ENCODE measurements at regions not wholly inside any gene's neighbourhood (a gene's known extent, or its start where the extent isn't known, plus 50 kb on each side); places are given as distances from the start of the nearest gene placed in this dataset.

GRCh38 chr5:28355831-28356230, 1317.4 kb upstream of the CDH9 start:
- Histone ChIP-seq H3K36me3 (ENCODE audit: control insufficient read depth, insufficient read depth, low read length) (no peaks in the 10 kb centered on the region), H3K4me3 (replicated peaks; ENCODE audit: low read depth, low read length) (no peak overlapping the region), H3K27me3 (replicated peaks; ENCODE audit: control insufficient read depth, insufficient read depth, low read length) (no peaks in the 10 kb centered on the region)
- DNase-seq (ENCODE audit: extremely low read depth, insufficient read length) = no peak
- no peak for TF ChIP-seq CTCF (IDR thresholded peaks at IDR 0.05; ENCODE audit: insufficient read depth, low read length, poor library complexity, severe bottlenecking)

GRCh38 chr5:28346696-28347095, 1308.3 kb upstream of the CDH9 start:
- no peak for TF ChIP-seq CTCF (IDR thresholded peaks at IDR 0.05; ENCODE audit: insufficient read depth, low read length, poor library complexity, severe bottlenecking)
- Histone ChIP-seq H3K27me3 (replicated peaks; ENCODE audit: control insufficient read depth, insufficient read depth, low read length) (no peaks in the 10 kb centered on the region), H3K36me3 (ENCODE audit: control insufficient read depth, insufficient read depth, low read length) (no peaks in the 10 kb centered on the region), H3K4me3 (replicated peaks; ENCODE audit: low read depth, low read length) (no peak overlapping the region)
- no peak for DNase-seq (ENCODE audit: extremely low read depth, insufficient read length)

GRCh38 chr5:28344836-28345433, 1306.5 kb upstream of the CDH9 start:
- H3K36me3 ChIP-seq (ENCODE audit: control insufficient read depth, insufficient read depth, low read length) = no peaks in the 10 kb centered on the region
- H3K4me3 ChIP-seq (replicated peaks; ENCODE audit: low read depth, low read length) = no peak overlapping the region
- TF ChIP-seq CTCF (IDR thresholded peaks at IDR 0.05; ENCODE audit: insufficient read depth, low read length, poor library complexity, severe bottlenecking) = peak; percentile 12
- no peak for DNase-seq (ENCODE audit: extremely low read depth, insufficient read length)
- H3K27me3 ChIP-seq (replicated peaks; ENCODE audit: control insufficient read depth, insufficient read depth, low read length) = no peaks in the 10 kb centered on the region

- H3K36me3 ChIP-seq (ENCODE audit: control insufficient read depth, insufficient read depth, low read length) = no peaks in the 10 kb centered on the region
- no peak for TF ChIP-seq CTCF (IDR thresholded peaks at IDR 0.05; ENCODE audit: insufficient read depth, low read length, poor library complexity, severe bottlenecking)
Observed at GRCh38 chr5:28329176-28329575, 1290.8 kb upstream of the CDH9 start.

GRCh38 chr5:28328681-28329080, 1290.3 kb upstream of the CDH9 start:
- TF ChIP-seq CTCF (IDR thresholded peaks at IDR 0.05; ENCODE audit: insufficient read depth, low read length, poor library complexity, severe bottlenecking) = no peak
- Histone ChIP-seq H3K27me3 (replicated peaks; ENCODE audit: control insufficient read depth, insufficient read depth, low read length) (no peaks in the 10 kb centered on the region), H3K4me3 (replicated peaks; ENCODE audit: low read depth, low read length) (no peak overlapping the region), H3K36me3 (ENCODE audit: control insufficient read depth, insufficient read depth, low read length) (no peaks in the 10 kb centered on the region)
- no peak for DNase-seq (ENCODE audit: extremely low read depth, insufficient read length)

More at GRCh38 chr5:28329176-28329575, 1290.8 kb upstream of the CDH9 start:
- DNase-seq (ENCODE audit: extremely low read depth, insufficient read length) = no peak
- no peaks in the 10 kb centered on the region for H3K27me3 ChIP-seq (replicated peaks; ENCODE audit: control insufficient read depth, insufficient read depth, low read length)
- no peak overlapping the region for H3K4me3 ChIP-seq (replicated peaks; ENCODE audit: low read depth, low read length)

GRCh38 chr5:28324174-28324573, 1285.8 kb upstream of the CDH9 start:
- no peak for TF ChIP-seq CTCF (IDR thresholded peaks at IDR 0.05; ENCODE audit: insufficient read depth, low read length, poor library complexity, severe bottlenecking)
- Histone ChIP-seq H3K36me3 (ENCODE audit: control insufficient read depth, insufficient read depth, low read length) (no peaks in the 10 kb centered on the region), H3K4me3 (replicated peaks; ENCODE audit: low read depth, low read length) (no peak overlapping the region), H3K27me3 (replicated peaks; ENCODE audit: control insufficient read depth, insufficient read depth, low read length) (no peaks in the 10 kb centered on the region)
- no peak for DNase-seq (ENCODE audit: extremely low read depth, insufficient read length)

Data from GM06990 (cell line).